ENCODE measurements at regions not wholly inside any gene's neighbourhood (a gene's known extent, or its start where the extent isn't known, plus 50 kb on each side); places are given as distances from the start of the nearest gene placed in this dataset.
"Not testable (repeated sequence)": the region's sequence is repeated elsewhere in the genome, so short reads cannot be mapped to it uniquely, and the experiment has no call there.

DNA sequence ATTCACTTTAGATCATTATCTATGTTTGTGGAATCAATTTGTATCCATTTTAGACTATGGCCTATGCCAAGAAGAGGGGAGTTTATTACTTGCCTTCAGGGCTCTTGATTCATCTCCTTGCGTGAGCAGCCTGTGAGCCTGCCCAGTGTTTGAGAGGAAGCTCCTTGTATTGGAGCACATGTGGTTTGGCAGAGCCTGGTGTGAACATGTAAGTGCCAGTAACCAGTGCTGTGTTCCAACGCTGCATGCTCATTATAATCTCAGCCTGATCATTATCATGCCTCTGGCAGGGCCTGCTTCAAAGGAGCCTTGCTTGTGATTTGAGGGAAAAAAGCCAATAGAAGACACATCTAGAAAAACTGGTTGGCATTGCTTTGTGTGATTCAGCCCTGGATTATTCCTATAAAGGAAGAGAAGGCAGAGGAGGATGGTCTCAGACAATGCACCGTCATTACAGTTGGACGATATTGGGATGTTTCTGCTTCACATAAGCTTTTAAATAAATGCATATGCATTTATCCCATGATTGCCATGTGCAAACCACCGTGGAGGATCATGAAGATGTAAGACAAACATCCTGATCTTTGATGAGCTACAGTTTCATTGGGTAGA, 203.4 kb upstream of the AHR start:
- no peak for DNase-seq

GRCh38 chr7:17095931-17096330, 202.5 kb upstream of the AHR start:
- DNase-seq: no peak

GRCh38 chr7:17097668-17098297, 200.7 kb upstream of the AHR start:
- DNase-seq: no peak

DNA sequence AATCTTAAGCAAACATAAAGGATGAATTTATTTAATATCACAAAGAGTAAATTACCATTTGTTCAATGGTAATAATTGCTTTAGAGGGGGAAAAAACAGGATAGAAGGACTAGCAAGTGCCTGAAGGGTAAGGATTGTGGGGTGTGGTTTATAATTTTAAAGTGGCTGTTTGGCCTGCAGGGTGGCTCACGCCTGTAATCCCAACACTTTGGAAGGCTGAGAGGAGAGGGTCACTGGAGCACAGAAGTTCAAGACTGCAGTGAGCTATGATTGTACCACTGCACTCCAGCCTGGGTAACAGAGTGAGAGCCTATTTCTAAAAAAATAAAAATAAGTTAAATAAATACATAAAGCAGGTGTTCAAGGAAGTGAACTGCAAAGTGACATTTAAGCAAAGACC, 199.9 kb upstream of the AHR start:
- DNase-seq: no peak

- DNase-seq: no peak
These were observed 199.1 kb upstream of the AHR start for GRCh38 chr7:17099083-17099973.

DNA sequence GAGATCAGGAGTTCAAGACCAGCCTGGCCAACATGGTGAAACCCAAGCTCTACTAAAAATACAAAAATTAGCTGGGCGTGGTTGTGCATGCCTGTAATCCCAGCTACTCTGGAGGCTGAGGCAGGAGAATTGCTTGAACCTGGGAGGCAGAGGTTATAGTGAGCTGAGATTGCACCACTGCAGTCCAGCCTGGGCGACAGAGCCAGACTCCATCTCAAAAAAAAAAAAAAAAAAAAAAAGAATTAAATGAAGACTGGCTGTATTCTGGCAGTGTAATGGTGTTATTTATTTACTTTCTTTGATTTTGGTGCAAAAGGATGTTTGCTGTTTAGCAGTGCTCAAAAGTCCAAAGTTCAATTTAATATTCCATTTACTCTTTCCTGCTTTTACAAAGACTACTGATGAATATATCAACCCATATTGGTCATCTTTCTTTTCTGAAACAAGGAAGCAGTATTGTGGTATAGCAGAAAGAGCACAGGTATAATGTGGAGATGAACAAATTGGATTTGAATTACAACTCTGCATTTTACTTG, 198.4 kb upstream of the AHR start:
- DNase-seq: not testable (repeated sequence)

- DNase-seq: no peak
These were observed 197.2 kb upstream of the AHR start for GRCh38 chr7:17101207-17101696.

DNA sequence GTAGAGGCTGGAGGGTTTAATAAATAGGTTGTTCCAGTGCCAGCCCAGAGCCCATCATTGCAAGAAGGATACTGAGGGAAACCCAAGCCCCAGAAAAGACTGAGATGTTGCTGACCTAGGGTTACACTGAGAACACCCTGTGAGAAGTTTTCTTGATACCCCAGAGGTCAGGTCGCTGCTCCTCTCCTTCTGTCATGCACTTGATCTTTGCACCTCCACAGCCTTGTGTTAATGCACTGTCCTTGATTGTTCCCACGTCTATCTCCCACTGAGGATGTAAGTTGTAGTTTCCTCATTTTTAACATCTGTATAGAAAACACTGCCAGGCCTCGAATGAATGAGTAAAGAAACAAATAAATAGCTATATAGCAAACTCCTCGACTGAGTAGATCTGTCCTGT, 195.3 kb upstream of the AHR start:
- no peak for DNase-seq

- no peak for DNase-seq
These were observed 194.5 kb upstream of the AHR start for GRCh38 chr7:17103984-17104383.

- DNase-seq: no peak
These were observed 194.0 kb upstream of the AHR start for GRCh38 chr7:17104419-17104818.

GRCh38 chr7:17105701-17106100, 192.8 kb upstream of the AHR start:
- no peak for DNase-seq

DNA sequence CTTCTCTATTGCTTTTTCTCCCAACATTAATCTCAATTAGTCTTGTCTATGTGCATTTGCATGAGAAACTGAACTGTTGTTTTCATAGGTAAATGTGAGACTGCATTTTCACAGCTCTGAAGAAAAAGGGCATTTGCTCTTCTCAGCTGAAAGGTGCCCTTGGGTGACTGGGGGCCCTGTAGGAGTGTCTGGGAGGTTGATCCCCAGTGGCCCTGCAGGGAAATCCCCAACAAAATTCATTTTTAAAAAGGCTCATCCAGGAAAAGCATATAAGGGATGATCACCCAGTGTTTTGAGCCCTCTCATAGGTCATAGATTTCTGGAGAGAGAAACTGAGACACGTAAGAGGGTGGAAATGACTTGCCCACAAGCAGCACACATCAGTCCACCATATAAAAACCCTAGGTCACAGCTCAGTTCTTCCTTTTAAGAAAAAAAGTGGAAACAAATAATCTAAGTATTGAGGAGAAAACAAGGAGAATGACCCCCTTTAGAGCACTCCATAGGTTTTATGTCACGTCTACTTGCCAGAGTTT, 190.3 kb upstream of the AHR start:
- no peak for DNase-seq

DNA sequence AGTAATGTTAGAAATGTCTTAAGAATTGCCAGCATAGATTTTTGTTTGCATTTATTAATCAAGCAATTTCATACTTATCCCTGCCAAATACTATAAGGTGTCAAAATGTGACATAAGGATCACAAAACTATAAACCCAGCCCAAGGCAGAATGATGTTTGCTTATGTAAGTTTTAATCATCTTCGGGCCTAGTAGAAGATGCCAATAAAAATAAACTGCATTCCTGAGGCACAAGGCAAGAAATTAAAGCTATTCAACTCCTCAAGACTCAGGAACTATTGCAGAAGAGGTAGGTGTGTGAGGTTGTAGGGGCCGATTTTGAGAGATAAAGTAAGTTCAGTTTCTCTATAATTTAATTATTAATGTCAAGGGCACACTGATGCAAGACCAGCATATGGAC, 189.4 kb upstream of the AHR start:
- DNase-seq: no peak

GRCh38 chr7:17113770-17114169, 184.7 kb upstream of the AHR start:
- not testable (repeated sequence) for DNase-seq

- DNase-seq: no peak
These were observed 180.0 kb upstream of the AHR start for GRCh38 chr7:17118412-17118811.

DNA sequence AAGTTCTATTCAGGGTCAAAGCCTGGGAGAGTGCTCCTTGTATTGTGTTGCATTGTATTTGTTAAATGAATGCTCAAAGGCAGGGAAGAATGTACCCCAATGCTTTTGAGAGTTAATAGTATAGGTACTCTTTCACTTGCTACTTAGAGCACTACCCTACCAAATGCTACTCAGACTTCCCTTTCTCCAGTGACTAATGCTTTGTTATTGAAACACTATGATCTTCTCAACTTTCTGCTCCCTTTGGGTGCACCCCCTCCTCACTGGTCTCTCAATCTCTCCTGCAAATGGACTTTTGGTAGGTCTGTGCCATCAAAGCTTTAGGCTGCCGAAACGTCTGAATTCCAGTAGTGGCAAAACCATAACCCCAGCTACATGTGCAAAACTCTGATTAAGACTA, 177.7 kb upstream of the AHR start:
- no peak for DNase-seq

DNA sequence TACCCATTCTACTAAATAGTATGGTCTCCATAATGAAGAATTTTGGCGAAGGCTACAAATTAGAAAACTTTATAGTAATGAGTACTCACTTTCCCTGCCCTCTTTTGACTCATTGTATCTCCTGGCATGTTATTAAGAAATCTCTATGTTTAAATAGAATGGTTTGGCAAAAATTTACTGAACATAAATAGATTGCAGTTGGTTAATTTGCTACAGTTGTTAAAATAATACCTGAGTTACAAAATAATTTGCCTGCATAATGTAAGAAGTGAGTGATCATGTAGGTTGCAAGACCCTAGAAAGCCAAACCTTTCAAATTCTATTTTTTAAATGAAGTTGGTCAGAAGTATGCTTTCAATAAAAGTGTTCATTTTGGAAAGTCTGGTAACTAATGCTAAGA, 176.8 kb upstream of the AHR start:
- DNase-seq: no peak

- DNase-seq: no peak
These were observed 175.4 kb upstream of the AHR start for GRCh38 chr7:17123020-17123419.

GRCh38 chr7:17126413-17127268, 171.8 kb upstream of the AHR start:
- no peak for DNase-seq

DNA sequence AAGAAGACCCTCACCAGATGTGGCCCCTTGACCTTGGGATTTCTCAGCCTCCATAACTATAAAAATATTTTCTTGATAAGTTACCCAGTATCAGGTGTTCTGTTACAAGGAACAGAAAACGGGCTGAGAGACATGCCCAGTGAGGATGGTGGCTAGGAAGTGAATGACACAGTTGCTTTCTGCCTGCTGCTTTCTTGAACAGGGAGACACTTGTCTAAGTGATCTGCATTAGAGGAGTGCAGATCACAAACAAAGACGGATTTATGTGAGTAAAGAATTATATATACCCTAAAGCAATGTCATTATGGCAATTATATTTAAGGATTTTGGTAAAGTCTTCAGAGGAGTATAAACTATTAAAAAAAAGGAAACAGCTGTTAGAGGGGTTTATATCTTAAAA, 169.2 kb upstream of the AHR start:
- no peak for DNase-seq

DNA sequence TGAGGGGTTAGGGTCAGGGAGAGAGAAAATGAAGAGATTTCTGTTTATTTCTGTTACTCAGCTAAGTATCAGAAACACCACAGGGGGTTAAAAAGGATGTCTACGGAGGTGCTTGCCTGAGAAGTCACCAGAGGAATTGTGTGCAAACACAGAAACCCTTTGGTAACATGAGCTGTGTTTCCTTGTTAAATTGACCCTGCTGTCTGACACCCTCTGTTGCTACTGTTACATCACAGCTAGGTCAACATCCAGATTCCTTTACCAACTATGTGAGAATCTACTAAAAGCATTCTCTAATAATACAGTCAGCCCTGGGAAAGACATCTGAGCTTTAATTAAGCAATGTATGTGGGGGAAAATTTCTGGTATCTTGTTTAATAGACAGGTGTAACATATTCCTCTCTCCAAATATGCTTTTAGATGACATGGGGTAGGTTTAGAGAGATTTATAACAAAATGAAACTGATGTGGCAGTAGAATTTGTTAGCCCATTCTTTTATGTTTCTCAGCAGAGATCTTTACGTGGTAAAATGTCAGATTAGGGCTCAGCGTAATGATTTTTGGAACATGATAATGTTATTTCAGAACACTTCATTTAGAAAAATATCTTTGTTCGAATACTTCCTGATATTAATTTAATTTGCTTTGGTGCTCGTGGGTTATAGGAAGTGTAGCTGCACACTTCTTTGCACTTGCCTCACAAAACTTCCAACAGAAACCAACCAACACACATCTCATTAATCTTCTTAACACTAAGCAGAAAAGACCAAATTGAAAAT, 168.0 kb upstream of the AHR start:
- DNase-seq: no peak
